K562 (cell line): ENCODE measurements at regions not wholly inside any gene's neighbourhood (a gene's known extent, or its start where the extent isn't known, plus 50 kb on each side); places are given as distances from the start of the nearest gene placed in this dataset.

Experiments
- ATAC-seq: fragments of 200-7000 bp; cut with Tn5 transposase; 3 replicates; pipeline ENCODE4 v1.9.1; 2020; ENCODE audit warnings: moderate library complexity
- BruUV-seq: library from RNA; stranded (reverse); fragments of 400-500 nt; replicated peaks from 2 replicates; lab custom pipeline; 2021; lab: Mats Ljungman, UMichigan
- CTCF ChIA-PET: fragments of 300-600 bp; formaldehyde crosslinking; extraction: SDS; loops from one replicate; lab custom pipeline; 2021; ENCODE audit warnings: low intra/inter-chr PET ratio; lab: Yijun Ruan, JAX
- POLR2A ChIA-PET: fragments of 300-600, 350-650 bp; sonication (Branson Sonifier 250); formaldehyde crosslinking; extraction: SDS; loops from one replicate; lab custom pipeline; 2021; ENCODE audit warnings: antibody characterized with exemption, inconsistent platforms; lab: Yijun Ruan, JAX
- DNase-seq, 4 experiments: peaks; one replicate each; pipeline versions ENCODE4 v3.0.0 to v3.0.0-alpha.2; 2011 to 2018; ENCODE audit warnings: low spot score in 3 of 4, mixed read lengths in 3 of 4; ENCODE audit errors: extremely low read depth in 1 of 4
- FAIRE-seq: peaks from 2 replicates; lab custom pipeline; 2011; peaks lifted over from hg19 to GRCh38; lab: Jason Lieb, UNC
- H2AFZ ChIP-seq: 2 replicates; pipeline ENCODE4 v1.6.0; 2011; ENCODE audit warnings: low read depth, low read length, control low read depth, inconsistent platforms
- H3K27ac ChIP-seq: fragments of 200-600 bp; 3 replicates; pipeline ENCODE4 v1.8.0; 2011; ENCODE audit warnings: low read depth, mild to moderate bottlenecking, control low read depth, inconsistent platforms, low read length, moderate library complexity, mixed read lengths; ENCODE audit errors: extremely low read depth
- H3K27me3 ChIP-seq, 2 experiments: fragments of 300-600 bp in 1 of 2; 2 replicates in 1 of 2; 3 replicates in 1 of 2; pipeline versions ENCODE4 v1.6.0 to v1.8.0; 2011; ENCODE audit warnings: inconsistent platforms in 2 of 2, low read length in 2 of 2, mild to moderate bottlenecking in 1 of 2, mixed read lengths in 1 of 2, moderate library complexity in 1 of 2; ENCODE audit not compliant: control insufficient read depth in 2 of 2, insufficient read depth in 2 of 2
- H3K36me3 ChIP-seq: fragments of 300-600 bp; 3 replicates; pipeline ENCODE4 v1.8.0; 2011; ENCODE audit warnings: mild to moderate bottlenecking, low read length, inconsistent platforms; ENCODE audit not compliant: control insufficient read depth, insufficient read depth
- H3K4me1 ChIP-seq, 2 experiments: fragments of 200-600 bp in 1 of 2; replicated peaks in 1 of 2; 2 replicates in 1 of 2; 3 replicates in 1 of 2; pipeline versions ENCODE4 v1.5.1 to v1.8.0; 2011; ENCODE audit warnings: inconsistent platforms in 2 of 2, low read length in 2 of 2, mild to moderate bottlenecking in 1 of 2, mixed read lengths in 1 of 2, moderate library complexity in 1 of 2; ENCODE audit not compliant: control insufficient read depth in 2 of 2, insufficient read depth in 2 of 2
- H3K4me2 ChIP-seq: 2 replicates; pipeline ENCODE4 v1.6.1; 2011; ENCODE audit warnings: low read length, control low read depth, inconsistent platforms, mixed read lengths; ENCODE audit not compliant: insufficient read depth
- H3K4me3 ChIP-seq: fragments of 200-600 bp; sonication (generic), shearing (Covaris generic); 2 replicates; pipeline ENCODE4 v1.5.1; 2016; ENCODE audit warnings: control low read depth, inconsistent platforms
- H3K79me2 ChIP-seq: fragments of 200-600 bp; 3 replicates; pipeline ENCODE4 v1.8.0; 2011; ENCODE audit warnings: low read length, inconsistent platforms; ENCODE audit not compliant: control insufficient read depth, insufficient read depth
- H3K9ac ChIP-seq, 2 experiments: 2 replicates each; pipeline versions ENCODE4 v1.6.0 to v1.6.1; 2011; ENCODE audit warnings: low read depth in 2 of 2, low read length in 2 of 2, control low read depth in 1 of 2, inconsistent platforms in 1 of 2, mild to moderate bottlenecking in 1 of 2, mixed read lengths in 1 of 2; ENCODE audit not compliant: insufficient read depth in 1 of 2
- H3K9me1 ChIP-seq: one replicate; pipeline ENCODE4 v1.6.0; 2011; ENCODE audit warnings: inconsistent platforms, mild to moderate bottlenecking, low read length, moderate library complexity; ENCODE audit not compliant: control insufficient read depth, insufficient read depth
- H3K9me3 ChIP-seq: replicated peaks from 2 replicates; pipeline ENCODE4 v1.5.1; 2011; ENCODE audit warnings: low read depth, low read length, inconsistent platforms; ENCODE audit not compliant: control insufficient read depth, insufficient read depth
- H4K20me1 ChIP-seq: replicated peaks from 2 replicates; pipeline ENCODE4 v1.6.1; 2011; ENCODE audit warnings: low read length, inconsistent platforms, mixed read lengths; ENCODE audit not compliant: control insufficient read depth, insufficient read depth
- CBX8 ChIP-seq: fragments of 200-600 bp; sonication (generic); IDR thresholded peaks from 2 replicates; pipeline ENCODE4 v1.6.1; 2012; ENCODE audit warnings: borderline replicate concordance, mixed run types, low read depth, mild to moderate bottlenecking, moderate library complexity, mixed read lengths, low read length, control low read depth, inconsistent platforms; ENCODE audit not compliant: poor library complexity, severe bottlenecking; ENCODE audit errors: extremely low read depth
- CREBBP ChIP-seq: IDR thresholded peaks from one replicate; pipeline ENCODE4 v1.6.1; 2012; ENCODE audit warnings: low read depth, mild to moderate bottlenecking, control low read depth, inconsistent platforms, low read length
- NELFE ChIP-seq: IDR thresholded peaks from 2 replicates; pipeline ENCODE4 v1.6.1; 2011; ENCODE audit warnings: mild to moderate bottlenecking; ENCODE audit not compliant: insufficient read depth, insufficient read length
- RUNX1 ChIP-seq: sonication (generic); IDR thresholded peaks from 2 replicates; pipeline ENCODE4 v1.6.1; 2016; ENCODE audit warnings: antibody characterized with exemption, low read depth
- SRSF9 ChIP-seq: fragments of 200-400 bp; formaldehyde crosslinking; IDR thresholded peaks from 2 replicates; pipeline ENCODE4 v1.6.1; 2017; ENCODE audit warnings: low read depth, low read length, borderline replicate concordance
- TEAD1 ChIP-seq, 2 experiments: fragments of 450-650 bp in 1 of 2; sonication (generic) in 1 of 2; formaldehyde crosslinking; IDR thresholded peaks; 2 replicates each; pipeline versions ENCODE4 v1.4.0 to v1.8.0; 2020 to 2022; ENCODE audit warnings: mild to moderate bottlenecking in 2 of 2, missing genetic modification reagents in 1 of 2
- TRIM24 ChIP-seq, 2 experiments: fragments of 450-650 bp; IDR thresholded peaks; 2 replicates each; pipeline ENCODE4 v1.6.1; 2016
- ZFX ChIP-seq: sonication (generic); formaldehyde crosslinking; IDR thresholded peaks from 2 replicates; pipeline ENCODE4 v1.8.0; 2022; ENCODE audit warnings: mild to moderate bottlenecking, missing genetic modification reagents, moderate library complexity
- ZNF274 ChIP-seq: IDR thresholded peaks from 2 replicates; pipeline ENCODE4 v1.6.1; 2011; ENCODE audit warnings: low read depth, mild to moderate bottlenecking, low read length, moderate library complexity, borderline replicate concordance
- ZNF668 ChIP-seq: fragments of 250-450 bp; sonication (Bioruptor Pico); IDR thresholded peaks from 2 replicates; pipeline ENCODE4 v1.8.0; 2022; ENCODE audit warnings: mild to moderate bottlenecking, inconsistent platforms
- WGBS: fragments of 100-300 bp; shearing (Covaris generic); methylation state at CpG from one replicate; pipeline ENCODE4 v1.1.6; 2016; ENCODE audit warnings: low coverage, mixed read lengths; ENCODE audit not compliant: insufficient coverage; ENCODE audit errors: missing lambda C conversion rate; 5-methylcytosine and 5-hydroxymethylcytosine counted together
- in situ Hi-C: fragments of 300-500 bp; cut with MboI; formaldehyde crosslinking; loops from 4 replicates; pipeline ENCODE4 v1.15.0; 2018; ENCODE audit warnings: inconsistent platforms, mixed read lengths
- intact Hi-C: fragments of 100-400 bp; cut with micrococcal nuclease; formaldehyde crosslinking; loops from 2 replicates; pipeline ENCODE4 v1.14.2; 2022
- TF ChIP-seq, protein P1 (sequence below): fragments of 250-450 bp; sonication (Bioruptor Pico); IDR thresholded peaks from 2 replicates; pipeline ENCODE4 v1.8.0; 2021; ENCODE audit warnings: moderate library complexity, mild to moderate bottlenecking, inconsistent platforms
- TF ChIP-seq, protein P2 (sequence below): fragments of 250-450 bp; sonication (Bioruptor Pico); IDR thresholded peaks from 2 replicates; pipeline ENCODE4 v1.4.0; 2020; ENCODE audit warnings: mild to moderate bottlenecking, moderate library complexity

DNA sequence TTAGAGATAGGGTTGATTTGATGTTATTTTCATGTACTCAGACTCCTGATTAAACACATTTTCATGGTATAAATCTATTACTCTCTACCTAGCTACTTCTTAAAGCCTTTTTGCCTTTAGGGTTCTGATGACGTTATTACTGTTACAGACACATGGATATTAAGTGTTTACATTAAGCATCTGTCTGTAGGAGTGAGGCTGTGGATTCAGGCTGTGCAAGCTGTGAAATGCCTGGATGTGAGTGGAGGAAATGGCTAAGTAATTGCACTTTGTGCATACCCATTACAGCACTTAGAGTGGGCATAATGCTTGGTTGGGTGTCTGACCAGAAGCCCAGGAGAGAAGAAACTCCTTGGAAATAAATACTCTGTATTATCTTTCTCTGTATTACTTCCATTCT, 186.8 kb downstream of the SNX18 start (continued):
- TF ChIP-seq, protein P1, sequence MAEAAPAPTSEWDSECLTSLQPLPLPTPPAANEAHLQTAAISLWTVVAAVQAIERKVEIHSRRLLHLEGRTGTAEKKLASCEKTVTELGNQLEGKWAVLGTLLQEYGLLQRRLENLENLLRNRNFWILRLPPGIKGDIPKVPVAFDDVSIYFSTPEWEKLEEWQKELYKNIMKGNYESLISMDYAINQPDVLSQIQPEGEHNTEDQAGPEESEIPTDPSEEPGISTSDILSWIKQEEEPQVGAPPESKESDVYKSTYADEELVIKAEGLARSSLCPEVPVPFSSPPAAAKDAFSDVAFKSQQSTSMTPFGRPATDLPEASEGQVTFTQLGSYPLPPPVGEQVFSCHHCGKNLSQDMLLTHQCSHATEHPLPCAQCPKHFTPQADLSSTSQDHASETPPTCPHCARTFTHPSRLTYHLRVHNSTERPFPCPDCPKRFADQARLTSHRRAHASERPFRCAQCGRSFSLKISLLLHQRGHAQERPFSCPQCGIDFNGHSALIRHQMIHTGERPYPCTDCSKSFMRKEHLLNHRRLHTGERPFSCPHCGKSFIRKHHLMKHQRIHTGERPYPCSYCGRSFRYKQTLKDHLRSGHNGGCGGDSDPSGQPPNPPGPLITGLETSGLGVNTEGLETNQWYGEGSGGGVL (CRISPR knock-in tag), result no peak
- TF ChIP-seq RUNX1 (no peak), ZFX (CRISPR knock-in tag) (no peak), NELFE (no peak)

DNA sequence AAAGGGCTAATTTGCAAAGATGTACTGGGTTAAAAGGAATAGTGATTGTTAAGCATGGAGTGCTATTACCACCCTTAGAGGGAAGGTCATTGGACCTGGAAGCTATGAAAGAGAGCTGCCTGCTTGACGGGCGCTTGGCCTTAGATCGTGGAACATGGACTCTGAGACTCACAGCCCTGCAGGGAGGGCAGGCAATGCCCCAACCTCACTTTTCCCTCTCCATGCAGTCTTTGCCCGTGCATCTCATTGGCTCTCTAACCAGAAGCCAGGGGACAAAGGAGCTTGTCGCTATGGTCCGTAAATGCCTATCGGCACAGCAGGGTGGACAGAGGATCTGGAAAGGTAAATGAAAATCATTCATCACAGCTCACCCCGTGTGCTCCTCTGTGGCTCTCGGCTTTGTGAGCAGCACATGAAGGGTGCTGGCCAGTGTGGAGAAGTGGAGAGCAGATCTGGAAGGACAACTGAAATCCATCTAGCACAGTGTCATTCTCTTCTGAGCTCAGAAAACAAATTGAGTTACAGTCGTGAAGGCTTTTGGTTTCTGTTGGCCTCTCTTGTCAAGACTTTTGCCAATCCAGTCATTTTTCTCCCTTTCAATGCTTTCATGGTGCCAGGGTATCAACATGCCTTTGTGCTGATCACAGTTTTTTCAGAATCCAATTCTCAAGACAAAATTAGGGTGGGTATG, 186.2 kb downstream of the SNX18 start:
- in situ Hi-C loops, result no loop called here
- ChIA-PET CTCF (no interaction called here), POLR2A (interaction anchor here (0.7 to 1.1 kb wide), 5 partner anchors 8 to 52 kb away, joined by 3 to 4 read pairs (median 3); no protein-coding TSS in a partner anchor)
- no peaks in the 10 kb centered on the region for H3K27me3 ChIP-seq
- no peaks in the 10 kb centered on the region for H3K9me3 ChIP-seq
- H3K27ac ChIP-seq, result no peak overlapping the region
- no peaks in the 10 kb centered on the region for H4K20me1 ChIP-seq
- no peaks in the 10 kb centered on the region for H3K9me1 ChIP-seq
- ATAC-seq (no peak), DNase-seq (no peak), FAIRE-seq (peak; percentile 6)
- H2AFZ ChIP-seq, result no peak overlapping the region
- intact Hi-C loops, result no loop called here
- no TSS peak for BruUV-seq
- no peaks in the 10 kb centered on the region for H3K79me2 ChIP-seq
- H3K4me2 ChIP-seq, result no peak overlapping the region
- H3K36me3 ChIP-seq, result no peaks in the 10 kb centered on the region; the same call in 2 of the 3 replicates
- H3K4me1 ChIP-seq, result no peaks in the 10 kb centered on the region
- H3K4me3 ChIP-seq, result no peak overlapping the region
- 67% methylated on average over 10 of the region's 10 CpGs for WGBS
- no peak overlapping the region for H3K9ac ChIP-seq
- TF ChIP-seq SRSF9, result no peak
- no peak for TF ChIP-seq TEAD1 (CRISPR knock-in tag; IDR thresholded peaks at IDR 0.05)
- no peak for TF ChIP-seq ZNF668 (CRISPR knock-in tag)
- no peak for TF ChIP-seq CREBBP
- TF ChIP-seq NELFE, result no peak
- TF ChIP-seq, protein P2, sequence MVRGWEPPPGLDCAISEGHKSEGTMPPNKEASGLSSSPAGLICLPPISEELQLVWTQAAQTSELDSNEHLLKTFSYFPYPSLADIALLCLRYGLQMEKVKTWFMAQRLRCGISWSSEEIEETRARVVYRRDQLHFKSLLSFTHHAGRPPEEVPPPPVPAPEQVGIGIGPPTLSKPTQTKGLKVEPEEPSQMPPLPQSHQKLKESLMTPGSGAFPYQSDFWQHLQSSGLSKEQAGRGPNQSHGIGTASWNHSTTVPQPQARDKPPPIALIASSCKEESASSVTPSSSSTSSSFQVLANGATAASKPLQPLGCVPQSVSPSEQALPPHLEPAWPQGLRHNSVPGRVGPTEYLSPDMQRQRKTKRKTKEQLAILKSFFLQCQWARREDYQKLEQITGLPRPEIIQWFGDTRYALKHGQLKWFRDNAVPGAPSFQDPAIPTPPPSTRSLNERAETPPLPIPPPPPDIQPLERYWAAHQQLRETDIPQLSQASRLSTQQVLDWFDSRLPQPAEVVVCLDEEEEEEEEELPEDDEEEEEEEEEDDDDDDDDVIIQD (CRISPR knock-in tag), result no peak
- TF ChIP-seq ZNF274, result no peak
- TF ChIP-seq TRIM24 (IDR thresholded peaks at IDR 0.05), result no peak
- TF ChIP-seq CBX8, result no peak
- TF ChIP-seq, all 486 proteins: peak for 0
